Thyroid gland (tissue), 4 donors: ENCODE measurements at regions not wholly inside any gene's neighbourhood (a gene's known extent, or its start where the extent isn't known, plus 50 kb on each side); places are given as distances from the start of the nearest gene placed in this dataset.
"Not testable (repeated sequence)": the region's sequence is repeated elsewhere in the genome, so short reads cannot be mapped to it uniquely, and the experiment has no call there.

Source experiments
- DNase-seq, 2 donors: peaks; one replicate each; pipeline ENCODE4 v3.0.0-alpha.2; 2019
- H3K27ac ChIP-seq, 3 donors: fragments of 200-600 bp; sonication (generic); 1 replicate in 2 of 3; 2 replicates in 1 of 3; pipeline ENCODE4 v1.5.1; 2016 to 2019; ENCODE audit warnings: mild to moderate bottlenecking in 1 of 3, moderate library complexity in 1 of 3
- H3K27me3 ChIP-seq: fragments of 200-600 bp; sonication (generic); one replicate; pipeline ENCODE4 v1.5.1; 2019
- H3K36me3 ChIP-seq, 2 donors: fragments of 200-600 bp; sonication (generic); one replicate each; pipeline ENCODE4 v1.5.1; 2016 to 2019
- H3K4me1 ChIP-seq, 2 donors: fragments of 200-600 bp; sonication (generic); one replicate each; pipeline ENCODE4 v1.5.1; 2017 to 2019
- H3K4me3 ChIP-seq, 3 donors: fragments of 200-600 bp; sonication (generic); replicated peaks in 1 of 3; 1 replicate in 2 of 3; 2 replicates in 1 of 3; pipeline ENCODE4 v1.5.1; 2016; ENCODE audit warnings: mild to moderate bottlenecking in 1 of 3
- H3K9me3 ChIP-seq: fragments of 200-600 bp; sonication (generic); one replicate; pipeline ENCODE4 v1.5.1; 2017
- CTCF ChIP-seq, 6 experiments: fragments of 200-600 bp in 3 of 6; fragments of 450-650 bp in 3 of 6; sonication (generic) in 3 of 6; IDR thresholded peaks; one replicate each; pipeline ENCODE4 v1.5.1; 2016 to 2019; ENCODE audit warnings: antibody characterized with exemption in 6 of 6, mild to moderate bottlenecking in 2 of 6, inconsistent platforms in 1 of 6, moderate library complexity in 1 of 6
- POLR2A ChIP-seq, 2 donors: fragments of 450-650 bp; IDR thresholded peaks; one replicate each; pipeline ENCODE4 v1.6.1; 2017; ENCODE audit warnings: antibody characterized with exemption in 2 of 2, mild to moderate bottlenecking in 2 of 2, moderate library complexity in 1 of 2
- WGBS, 2 donors: methylation state at CpG; one replicate each; pipeline ENCODE4 v1.1.5; 2017; 5-methylcytosine and 5-hydroxymethylcytosine counted together
- intact Hi-C: fragments of 100-400 bp; cut with DNase I; formaldehyde crosslinking; loops from one replicate; pipeline ENCODE4 v1.15.1; 2023

DNA sequence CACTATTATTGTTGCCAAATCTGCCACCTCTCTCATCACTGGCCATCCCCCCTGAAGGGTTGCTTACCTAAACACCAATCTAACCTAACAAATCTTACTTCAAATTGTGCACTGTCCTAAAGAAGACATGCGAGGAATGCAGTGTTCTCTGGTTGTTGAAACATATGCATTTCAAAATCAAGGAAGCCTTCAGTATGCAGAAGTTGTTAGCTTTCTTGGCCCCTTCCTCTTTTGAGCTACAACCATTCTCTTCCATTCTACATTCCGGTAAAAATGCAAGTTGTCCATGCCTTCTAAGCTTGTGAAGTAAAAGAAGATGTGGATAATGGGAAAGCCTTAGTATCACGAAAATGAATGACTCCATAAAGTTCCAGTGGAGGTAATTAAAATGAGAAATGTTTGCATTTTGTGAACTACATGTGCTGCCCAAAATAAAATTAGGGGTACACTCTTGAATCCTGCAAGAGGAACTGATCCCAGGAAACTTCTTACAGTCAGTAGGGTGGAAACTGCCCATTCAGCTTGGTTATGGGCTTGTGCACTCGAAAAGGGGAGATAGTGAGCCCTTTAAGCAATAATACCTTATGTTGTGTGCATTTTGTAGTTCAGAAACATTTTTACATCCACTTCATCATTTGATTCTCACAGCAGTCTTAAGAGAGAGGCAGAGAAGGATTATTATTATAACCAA is 77.6 kb upstream of the ADRB2 start:
- no peak overlapping the region for H3K4me3 ChIP-seq
- H3K27me3 ChIP-seq = no peaks in the 10 kb centered on the region
- DNase-seq = no peak
- no peak for TF ChIP-seq CTCF (IDR thresholded peaks at IDR 0.05)
- no peak for TF ChIP-seq POLR2A (IDR thresholded peaks at IDR 0.05)
- WGBS, 2 donors = 75 to 85% methylated on average over 4 of the region's 4 CpGs
- intact Hi-C loops = loop anchor here (10.0 kb wide), 1 partner anchor 366 kb away; no protein-coding TSS in a partner anchor
- no peak overlapping the region for H3K27ac ChIP-seq
- no peaks in the 10 kb centered on the region for H3K4me1 ChIP-seq
- H3K9me3 ChIP-seq = no peaks in the 10 kb centered on the region
- no peaks in the 10 kb centered on the region for H3K36me3 ChIP-seq

GRCh38 chr5:148750614-148751013 is 75.8 kb upstream of the ADRB2 start:
- no peak overlapping the region for H3K27ac ChIP-seq
- no peaks in the 10 kb centered on the region for H3K9me3 ChIP-seq
- no peaks in the 10 kb centered on the region for H3K4me1 ChIP-seq
- intact Hi-C loops = no loop called here
- H3K4me3 ChIP-seq = no peak overlapping the region
- H3K36me3 ChIP-seq = no peaks in the 10 kb centered on the region
- TF ChIP-seq CTCF (IDR thresholded peaks at IDR 0.05) (no peak), POLR2A (IDR thresholded peaks at IDR 0.05) (no peak)
- 49 to 53% methylated on average over 5 of the region's 5 CpGs for WGBS, 2 donors
- DNase-seq = no peak
- no peaks in the 10 kb centered on the region for H3K27me3 ChIP-seq

- 71 to 73% methylated on average over 2 of the region's 2 CpGs for WGBS, 2 donors
- no peaks in the 10 kb centered on the region for H3K4me1 ChIP-seq
- no peaks in the 10 kb centered on the region for H3K9me3 ChIP-seq
Measured at GRCh38 chr5:148751025-148751424, 75.4 kb upstream of the ADRB2 start.

DNA sequence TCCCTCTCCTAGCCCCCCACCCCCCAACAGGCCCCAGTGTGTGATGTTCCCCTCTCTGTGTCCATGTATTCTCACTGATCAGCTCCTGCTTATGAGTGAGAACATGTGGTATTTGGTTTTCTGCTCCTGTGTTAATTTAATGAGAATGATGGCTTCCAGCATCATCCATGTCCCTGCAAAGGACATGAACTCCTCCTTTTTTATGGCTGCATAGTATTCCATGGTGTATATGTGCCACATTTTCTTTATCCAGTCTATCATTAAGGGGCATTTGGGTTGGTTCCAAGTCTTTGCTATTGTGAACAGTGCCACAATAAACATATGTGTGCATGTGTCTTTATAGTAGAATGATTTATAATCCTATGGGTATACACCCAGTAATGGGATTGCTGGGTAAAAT is 74.0 kb upstream of the ADRB2 start:
- H3K27ac ChIP-seq, H3K4me3 ChIP-seq, intact Hi-C loops, DNase-seq, H3K4me1 ChIP-seq, H3K36me3 ChIP-seq, H3K27me3 ChIP-seq, H3K9me3 ChIP-seq: not testable (repeated sequence)

More at GRCh38 chr5:148751025-148751424, 75.4 kb upstream of the ADRB2 start:
- no peak overlapping the region for H3K4me3 ChIP-seq
- DNase-seq = no peak
- no peak overlapping the region for H3K27ac ChIP-seq
- intact Hi-C loops = no loop called here
- no peaks in the 10 kb centered on the region for H3K27me3 ChIP-seq
- TF ChIP-seq CTCF (IDR thresholded peaks at IDR 0.05) = no peak
- TF ChIP-seq POLR2A (IDR thresholded peaks at IDR 0.05) = no peak
- no peaks in the 10 kb centered on the region for H3K36me3 ChIP-seq

GRCh38 chr5:148759101-148759500 is 67.3 kb upstream of the ADRB2 start:
- 50 to 69% methylated on average over 3 of the region's 3 CpGs for WGBS, 2 donors
- intact Hi-C loops = no loop called here
- DNase-seq = no peak
- TF ChIP-seq CTCF (IDR thresholded peaks at IDR 0.05) (no peak), POLR2A (IDR thresholded peaks at IDR 0.05) (no peak)
- Histone ChIP-seq H3K36me3 (no peaks in the 10 kb centered on the region), H3K9me3 (no peaks in the 10 kb centered on the region), H3K4me1 (no peaks in the 10 kb centered on the region), H3K27ac (no peak overlapping the region), H3K4me3 (no peak overlapping the region), H3K27me3 (no peaks in the 10 kb centered on the region)
